Stimulated activated CD4-positive, alpha-beta T cell treated with anti-CD3 and anti-CD28 coated beads, Interleukin-4, amount 100 ng/mL, for 1 hour (primary cell): ENCODE measurements at regions not wholly inside any gene's neighbourhood (a gene's known extent, or its start where the extent isn't known, plus 50 kb on each side); places are given as distances from the start of the nearest gene placed in this dataset.
"Not testable (repeated sequence)": the region's sequence is repeated elsewhere in the genome, so short reads cannot be mapped to it uniquely, and the experiment has no call there.

Experiments used
- DNase-seq: peaks from one replicate; pipeline ENCODE4 v3.0.0-alpha.2; 2020

GRCh38 chr5:89055015-89055694 lies 172.2 kb upstream of the MEF2C start:
- DNase-seq = no peak

- DNase-seq = no peak
Observed at GRCh38 chr5:89053547-89053946, 170.6 kb upstream of the MEF2C start.

GRCh38 chr5:89050062-89050461 lies 167.1 kb upstream of the MEF2C start:
- not testable (repeated sequence) for DNase-seq

- DNase-seq = no peak
Observed at GRCh38 chr5:89047571-89047970, 164.6 kb upstream of the MEF2C start.

GRCh38 chr5:89045216-89045615 lies 162.2 kb upstream of the MEF2C start:
- no peak for DNase-seq

GRCh38 chr5:89044674-89045200 lies 161.8 kb upstream of the MEF2C start:
- no peak for DNase-seq

- DNase-seq = no peak
Observed at GRCh38 chr5:89043676-89044075, 160.7 kb upstream of the MEF2C start.

- no peak for DNase-seq
Observed at GRCh38 chr5:89042746-89043145, 159.8 kb upstream of the MEF2C start.

GRCh38 chr5:89041976-89042375 lies 159.0 kb upstream of the MEF2C start:
- DNase-seq = no peak

GRCh38 chr5:89041249-89041779 lies 158.3 kb upstream of the MEF2C start:
- no peak for DNase-seq

GRCh38 chr5:89036704-89037489 lies 153.9 kb upstream of the MEF2C start:
- no peak for DNase-seq

- DNase-seq = no peak
Observed at GRCh38 chr5:89036166-89036565, 153.2 kb upstream of the MEF2C start.

- no peak for DNase-seq
Observed at GRCh38 chr5:89034588-89034987, 151.6 kb upstream of the MEF2C start.

- DNase-seq = no peak
Observed at GRCh38 chr5:89030798-89031197, 147.8 kb upstream of the MEF2C start.

- no peak for DNase-seq
Observed at GRCh38 chr5:89028595-89029285, 145.8 kb upstream of the MEF2C start.

- DNase-seq = no peak
Observed at GRCh38 chr5:89024045-89024444, 141.1 kb upstream of the MEF2C start.

- DNase-seq = no peak
Observed at GRCh38 chr5:89020926-89021610, 138.1 kb upstream of the MEF2C start.

GRCh38 chr5:89016741-89017303 lies 133.8 kb upstream of the MEF2C start:
- DNase-seq = no peak

- DNase-seq = no peak
Observed at GRCh38 chr5:89015409-89015808, 132.4 kb upstream of the MEF2C start.

GRCh38 chr5:89011778-89012711 lies 129.1 kb upstream of the MEF2C start:
- DNase-seq = no peak

GRCh38 chr5:89010512-89010911 lies 127.5 kb upstream of the MEF2C start:
- no peak for DNase-seq
